ENCODE measurements at regions not wholly inside any gene's neighbourhood (a gene's known extent, or its start where the extent isn't known, plus 50 kb on each side); places are given as distances from the start of the nearest gene placed in this dataset.
A peak's percentile ranks its signal among the peaks of the same experiment; 100 is the strongest.

- DNase-seq, result no peak
Observed at GRCh38 chr9:134487066-134487710, 154.4 kb upstream of the COL5A1 start.

DNA sequence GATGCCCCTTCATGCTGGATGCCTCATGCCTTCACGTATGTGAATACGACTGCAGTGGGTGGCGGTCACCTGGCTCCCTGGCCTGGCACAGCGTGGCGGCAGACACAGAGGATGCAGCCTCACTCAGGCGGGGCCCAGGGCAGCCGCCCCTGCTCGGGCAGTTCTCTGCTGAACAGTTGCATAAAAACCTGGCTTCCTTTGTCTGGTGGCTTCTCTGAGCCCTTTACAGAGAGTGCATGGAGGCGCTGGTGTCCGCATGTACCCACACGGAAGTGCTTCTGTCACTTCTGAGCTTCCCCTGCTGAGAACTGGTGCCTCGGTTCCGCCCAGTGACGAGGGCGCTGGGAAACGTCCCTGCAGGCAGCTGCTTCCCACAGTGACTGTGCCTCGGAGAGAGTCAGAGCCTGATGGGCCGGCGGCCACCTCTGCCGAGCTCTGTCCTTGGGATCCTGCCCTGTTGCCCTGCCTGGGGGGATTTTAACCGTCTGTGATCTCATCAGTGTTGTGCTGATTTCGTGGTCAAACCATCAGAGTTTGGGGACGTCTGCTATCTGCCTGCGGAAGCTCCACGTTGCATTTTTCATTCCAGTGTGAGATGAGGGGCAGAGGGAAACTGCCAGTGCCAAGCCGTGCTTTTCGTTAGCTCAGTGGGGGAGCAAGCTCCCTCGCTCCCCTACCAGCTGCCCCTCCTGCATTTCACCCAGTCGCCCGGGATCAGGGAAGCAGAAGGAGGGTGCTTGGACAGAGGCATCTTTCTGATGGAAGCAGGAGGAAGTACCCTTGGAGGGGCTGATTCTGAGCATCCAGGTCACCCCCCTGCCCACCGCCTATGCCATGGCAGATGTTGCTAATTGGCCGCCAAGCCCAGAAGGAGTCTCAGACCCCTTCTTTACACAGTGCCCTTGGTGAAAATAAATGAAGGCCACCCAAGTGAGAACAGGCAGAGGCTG is 153.0 kb upstream of the COL5A1 start:
- DNase-seq, result no peak

DNA sequence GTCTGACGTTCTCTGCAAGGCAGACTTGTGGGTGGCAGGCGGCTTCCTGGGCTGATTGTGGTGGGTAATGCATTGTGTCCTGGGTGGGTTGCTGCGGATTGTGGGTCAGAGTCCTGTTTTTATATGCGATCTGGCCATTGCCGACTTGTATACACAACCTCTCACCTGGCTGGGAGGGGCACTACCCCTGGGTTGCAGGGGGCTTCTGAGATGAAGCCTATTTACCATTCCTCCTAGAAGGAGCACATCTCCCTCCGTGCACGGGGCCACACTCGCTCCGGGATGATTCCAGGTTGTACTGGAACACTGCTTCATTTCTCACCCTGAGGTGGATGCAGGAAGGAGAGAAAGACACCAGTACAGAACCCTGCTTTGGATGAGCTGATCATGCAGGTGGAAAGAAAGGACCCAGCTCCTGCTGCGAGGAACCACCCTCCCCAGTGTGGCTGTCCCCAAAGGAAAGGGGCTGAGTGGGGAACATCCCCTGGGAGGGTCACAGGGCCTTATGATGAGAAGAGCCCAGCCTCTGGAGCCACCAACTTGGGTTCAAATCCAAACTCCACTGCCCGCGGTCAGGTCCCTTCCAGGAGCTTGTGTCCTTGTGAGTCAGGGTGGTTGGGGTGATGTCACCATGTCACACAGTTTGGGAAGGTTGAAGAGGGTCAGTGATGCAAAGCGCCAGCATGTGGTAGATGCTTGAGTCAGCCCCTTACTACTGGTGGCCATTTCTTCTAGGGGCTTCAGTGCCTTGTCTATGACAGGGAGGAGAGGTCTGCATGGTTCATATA is 151.8 kb upstream of the COL5A1 start:
- DNase-seq, result no peak

DNA sequence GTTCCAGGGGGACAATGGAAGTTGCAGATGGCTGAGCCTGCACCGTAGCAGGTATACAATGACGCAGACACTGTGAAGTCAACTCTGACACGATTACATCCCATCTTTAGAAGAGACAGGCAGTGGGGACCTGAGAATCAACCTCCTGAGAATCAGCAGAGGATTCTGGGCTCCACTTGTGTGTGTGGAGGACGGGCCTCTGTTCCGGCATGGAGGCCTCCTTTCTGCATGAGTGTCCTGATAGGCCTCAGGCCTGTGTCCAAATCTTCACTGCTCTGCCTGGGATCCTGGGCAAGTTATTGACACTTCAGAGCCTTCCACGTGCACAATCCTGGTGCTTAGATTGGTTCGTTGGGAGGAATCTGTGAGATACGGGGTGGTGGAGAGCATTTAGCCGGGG is 151.2 kb upstream of the COL5A1 start:
- no peak for DNase-seq

DNA sequence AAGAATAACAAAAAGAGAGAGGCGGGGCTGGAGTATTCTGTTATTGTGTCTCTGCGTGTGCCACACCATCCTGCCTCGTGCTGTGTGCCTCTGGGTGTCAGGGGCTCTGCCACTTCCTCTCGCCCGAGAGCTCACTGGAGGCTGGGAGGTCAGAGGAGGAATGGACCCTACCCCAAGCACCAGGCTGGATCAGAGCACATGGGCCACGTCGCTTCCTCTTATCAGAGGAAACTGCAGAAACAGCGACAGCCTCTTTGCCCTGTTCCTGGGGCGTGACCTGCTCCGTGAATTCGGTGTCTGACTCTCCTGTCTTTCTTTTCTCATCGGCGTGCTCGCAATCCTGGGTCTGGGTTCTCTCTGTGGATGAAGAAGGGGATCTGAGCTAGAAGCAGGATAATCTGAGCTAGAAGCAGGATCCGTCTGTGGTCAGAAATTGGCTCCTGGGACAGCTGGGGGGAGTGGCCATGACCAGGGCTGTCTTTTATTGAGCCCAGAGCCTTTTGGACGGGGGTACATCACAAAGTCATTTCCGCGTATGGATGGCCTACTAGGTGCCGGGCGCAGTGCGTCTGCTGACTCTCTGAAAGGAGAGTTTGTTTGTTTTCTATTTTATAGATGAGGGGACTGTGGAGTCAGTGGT is 150.3 kb upstream of the COL5A1 start:
- no peak for DNase-seq

GRCh38 chr9:134491856-134492255 is 149.7 kb upstream of the COL5A1 start:
- no peak for DNase-seq

DNA sequence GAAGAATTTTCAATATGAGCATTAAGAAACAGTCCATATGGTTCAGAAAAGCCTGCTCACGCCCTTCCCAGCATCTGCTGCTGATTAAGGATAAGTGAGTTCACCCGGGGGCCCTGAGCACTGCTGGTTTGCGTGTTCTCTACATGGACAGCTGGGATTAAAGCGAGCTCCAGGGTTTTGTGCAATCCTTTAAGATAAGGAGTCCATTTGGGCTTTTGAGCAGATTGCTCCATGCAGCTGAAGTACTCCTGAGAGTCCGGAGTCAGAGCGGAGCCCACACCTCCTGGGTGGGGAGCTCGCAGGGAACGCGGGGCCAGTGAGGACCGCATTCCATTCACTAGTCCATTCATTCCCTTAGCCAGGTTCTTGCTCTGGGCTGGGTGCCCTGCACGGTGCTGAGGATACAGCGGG is 149.3 kb upstream of the COL5A1 start:
- DNase-seq, result peak; percentile 62

- DNase-seq, result no peak
Observed at GRCh38 chr9:134492721-134493460, 148.7 kb upstream of the COL5A1 start.

DNA sequence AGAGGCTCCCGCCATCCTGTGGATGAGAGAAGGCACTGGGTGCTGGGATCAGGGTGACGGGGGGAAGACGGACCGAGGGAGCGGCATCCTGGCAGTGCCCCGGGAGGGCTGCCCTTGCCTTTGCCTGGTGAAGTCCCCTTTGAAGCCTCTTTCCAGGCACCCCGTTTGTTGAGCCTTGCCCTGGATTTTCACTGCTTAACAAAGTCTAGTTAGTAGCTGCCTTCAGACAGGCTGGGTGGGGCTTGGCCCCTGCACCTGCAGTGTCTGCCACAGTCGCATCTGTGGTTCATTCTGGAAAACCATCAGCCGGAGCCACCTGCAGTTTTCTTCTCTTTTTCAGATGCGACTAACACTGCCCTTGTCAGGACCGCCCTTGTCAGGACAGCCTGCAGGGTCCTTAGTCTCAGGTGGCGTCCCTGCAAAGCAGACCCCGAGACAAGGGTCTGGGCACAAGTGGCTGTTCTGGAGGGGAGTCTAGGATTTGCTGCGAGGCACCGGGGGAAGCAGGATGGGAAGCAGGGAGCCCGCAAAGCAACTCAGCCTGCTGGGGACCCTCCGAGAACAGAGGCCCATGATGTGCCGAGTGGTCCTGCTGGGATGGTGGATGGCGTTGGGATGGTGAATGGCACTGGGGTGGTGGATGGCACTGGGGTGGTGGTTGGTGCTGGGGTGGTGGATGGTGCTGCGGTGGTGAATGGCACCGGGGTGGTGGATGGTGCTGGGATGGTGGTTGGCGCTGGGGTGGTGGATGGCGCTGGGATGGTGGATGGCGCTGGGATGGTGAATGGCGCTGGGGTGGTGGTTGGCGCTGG is 147.9 kb upstream of the COL5A1 start:
- DNase-seq, result no peak

DNA sequence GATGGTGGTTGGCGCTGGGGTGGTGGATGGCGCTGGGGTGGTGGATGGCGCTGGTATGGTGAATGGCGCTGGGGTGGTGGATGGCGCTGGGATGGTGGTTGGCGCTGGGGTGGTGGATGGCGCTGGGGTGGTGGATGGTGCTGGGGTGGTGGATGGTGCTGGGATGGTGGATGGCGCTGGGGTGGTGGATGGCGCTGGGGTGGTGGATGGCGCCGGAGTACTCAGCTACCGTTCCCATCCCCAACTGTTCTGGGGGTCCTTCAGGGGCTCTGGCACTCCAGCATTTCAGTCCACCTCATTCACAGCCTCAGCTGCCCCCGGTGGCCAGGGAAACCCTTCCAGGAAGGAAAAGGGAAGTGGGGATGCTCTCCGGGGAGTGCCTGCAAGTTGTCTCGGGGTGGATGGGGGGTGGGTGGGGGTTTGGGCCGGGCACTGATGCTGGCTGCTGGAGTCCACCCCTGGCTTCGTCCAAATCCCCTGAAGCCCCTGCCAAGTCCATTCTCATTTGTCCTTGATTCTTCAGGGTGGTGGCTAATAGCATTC is 147.3 kb upstream of the COL5A1 start:
- DNase-seq, result no peak

DNA sequence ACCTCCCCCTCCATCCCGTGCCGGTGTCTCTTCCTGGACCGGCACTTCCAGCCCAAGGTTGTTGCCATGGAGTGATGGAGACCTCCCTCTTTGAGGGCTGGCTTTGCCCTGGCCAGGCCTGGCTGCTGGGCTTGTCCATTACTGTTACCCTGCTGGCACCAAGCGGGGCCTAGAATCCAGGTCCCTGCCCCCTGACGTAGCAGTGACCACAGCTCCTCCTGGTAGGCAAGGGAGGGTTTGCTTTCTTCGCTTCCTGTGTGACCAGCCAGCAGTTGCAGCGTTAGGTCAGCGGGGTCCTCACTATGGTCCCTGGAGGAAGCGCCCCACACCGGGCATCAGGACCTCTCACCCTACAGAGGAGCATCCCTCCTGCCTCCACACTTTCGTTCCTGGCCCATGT is 146.7 kb upstream of the COL5A1 start:
- no peak for DNase-seq

- DNase-seq, result no peak
Observed at GRCh38 chr9:134495881-134496412, 145.7 kb upstream of the COL5A1 start.

- no peak for DNase-seq
Observed at GRCh38 chr9:134496413-134497282, 145.0 kb upstream of the COL5A1 start.

GRCh38 chr9:134497283-134497860 is 144.2 kb upstream of the COL5A1 start:
- DNase-seq, result no peak

DNA sequence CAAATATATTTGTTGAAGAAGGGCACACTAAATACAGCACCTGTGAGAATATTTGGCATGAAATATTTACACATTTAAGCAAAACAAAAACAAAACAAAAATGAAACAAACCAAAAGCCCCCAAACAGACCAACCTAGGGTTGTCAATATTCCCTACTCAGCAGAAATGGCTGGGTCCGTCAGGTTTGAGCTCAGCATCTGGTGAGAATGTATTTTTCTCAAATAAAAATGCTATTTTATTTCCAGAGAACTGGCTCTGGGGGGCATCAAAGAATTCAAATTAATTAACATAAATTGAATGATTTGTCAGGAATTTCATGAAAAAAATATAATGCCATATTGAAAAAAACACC is 142.8 kb upstream of the COL5A1 start:
- no peak for DNase-seq

GRCh38 chr9:134500931-134501760 is 140.5 kb upstream of the COL5A1 start:
- DNase-seq, result no peak

- DNase-seq, result no peak
Observed at GRCh38 chr9:134501761-134502265, 139.8 kb upstream of the COL5A1 start.
